ENCODE measurements at regions not wholly inside any gene's neighbourhood (a gene's known extent, or its start where the extent isn't known, plus 50 kb on each side); places are given as distances from the start of the nearest gene placed in this dataset.

GRCh38 chr15:29333261-29333660 lies 63.6 kb upstream of the NSMCE3 start:
- no peak overlapping the region for H3K4me3 ChIP-seq (ENCODE audit: low read depth, low read length)
- H3K18ac ChIP-seq (ENCODE audit: low read length) = no peak overlapping the region
- H4K91ac ChIP-seq (ENCODE audit: low read depth, low read length) = no peak overlapping the region
- H3K9me3 ChIP-seq (ENCODE audit: insufficient read depth, low read depth, low read length) = no peaks in the 10 kb centered on the region
- no peak overlapping the region for H3K14ac ChIP-seq (ENCODE audit: low read length)
- H3K79me1 ChIP-seq (ENCODE audit: low read length) = no peaks in the 10 kb centered on the region
- peaks cover 0 to 4% of the 10 kb centered on the region in 2 experiments for H3K4me1 ChIP-seq (ENCODE audit: control insufficient read depth in 1 of 2, insufficient read depth in 2 of 2, low read length in 2 of 2)
- no peak overlapping the region for H2AK5ac ChIP-seq (ENCODE audit: low read length)
- no peak overlapping the region for H4K8ac ChIP-seq (ENCODE audit: low read depth, low read length)
- no CpG with 5 or more reads among the region's 6 CpGs for WGBS (ENCODE audit: extremely low coverage, insufficient coverage, insufficient read length)
- H2AFZ ChIP-seq (ENCODE audit: insufficient read depth, low read length, poor library complexity) = no peak overlapping the region
- DNase-seq = no peak
- H3K23ac ChIP-seq (ENCODE audit: low read length) = no peak overlapping the region
- H3K36me3 ChIP-seq (ENCODE audit: control insufficient read depth in 1 of 2, insufficient read depth in 2 of 2, low read length in 2 of 2) = no peaks in the 10 kb centered on the region
- H3K4me2 ChIP-seq (ENCODE audit: low read length) = no peak overlapping the region
- no peak overlapping the region for H2BK12ac ChIP-seq (ENCODE audit: low read length)
- H2BK120ac ChIP-seq (ENCODE audit: insufficient read depth, low read length, poor library complexity) = no peak overlapping the region
- no peak overlapping the region for H3K4ac ChIP-seq (ENCODE audit: low read depth, low read length)
- no peak overlapping the region for H3K27ac ChIP-seq (ENCODE audit: low read depth, low read length)
- H3K27me3 ChIP-seq (ENCODE audit: insufficient read depth, low read length) = peaks cover 2% of the 10 kb centered on the region
- no peak overlapping the region for H2BK5ac ChIP-seq (ENCODE audit: low read depth, low read length, poor library complexity)
- H3K79me2 ChIP-seq (ENCODE audit: control insufficient read depth, insufficient read depth, low read length, poor library complexity) = no peaks in the 10 kb centered on the region
- H3K9ac ChIP-seq (ENCODE audit: low read length) = no peak overlapping the region
- no peak overlapping the region for H4K12ac ChIP-seq (ENCODE audit: low read depth, low read length)

GRCh38 chr15:29331669-29332068 lies 62.0 kb upstream of the NSMCE3 start:
- WGBS (ENCODE audit: extremely low coverage, insufficient coverage, insufficient read length) = no CpG with 5 or more reads among the region's 6 CpGs

GRCh38 chr15:29331071-29331470 lies 61.4 kb upstream of the NSMCE3 start:
- H3K18ac ChIP-seq (ENCODE audit: low read length) = no peak overlapping the region
- no peak overlapping the region for H2AK5ac ChIP-seq (ENCODE audit: low read length)
- H2BK12ac ChIP-seq (ENCODE audit: low read length) = no peak overlapping the region
- no peak overlapping the region for H3K4ac ChIP-seq (ENCODE audit: low read depth, low read length)
- H3K27me3 ChIP-seq (ENCODE audit: insufficient read depth, low read length) = peaks cover 2% of the 10 kb centered on the region
- WGBS (ENCODE audit: extremely low coverage, insufficient coverage, insufficient read length) = no CpG with 5 or more reads among the region's 10 CpGs
- no peak overlapping the region for H3K27ac ChIP-seq (ENCODE audit: low read depth, low read length)
- no peak overlapping the region for H2AFZ ChIP-seq (ENCODE audit: insufficient read depth, low read length, poor library complexity)
- no peaks in the 10 kb centered on the region for H3K79me2 ChIP-seq (ENCODE audit: control insufficient read depth, insufficient read depth, low read length, poor library complexity)
- no peaks in the 10 kb centered on the region for H3K36me3 ChIP-seq (ENCODE audit: control insufficient read depth in 1 of 2, insufficient read depth in 2 of 2, low read length in 2 of 2)
- no peaks in the 10 kb centered on the region for H3K9me3 ChIP-seq (ENCODE audit: insufficient read depth, low read depth, low read length)
- H2BK120ac ChIP-seq (ENCODE audit: insufficient read depth, low read length, poor library complexity) = no peak overlapping the region
- H3K4me1 ChIP-seq (ENCODE audit: control insufficient read depth in 1 of 2, insufficient read depth in 2 of 2, low read length in 2 of 2) = peaks cover 0 to 2% of the 10 kb centered on the region in 2 experiments
- H3K79me1 ChIP-seq (ENCODE audit: low read length) = no peaks in the 10 kb centered on the region
- no peak overlapping the region for H3K23ac ChIP-seq (ENCODE audit: low read length)
- H4K12ac ChIP-seq (ENCODE audit: low read depth, low read length) = no peak overlapping the region
- no peak overlapping the region for H4K91ac ChIP-seq (ENCODE audit: low read depth, low read length)
- H3K14ac ChIP-seq (ENCODE audit: low read length) = no peak overlapping the region
- no peak overlapping the region for H3K9ac ChIP-seq (ENCODE audit: low read length)
- DNase-seq = no peak
- H4K8ac ChIP-seq (ENCODE audit: low read depth, low read length) = no peak overlapping the region
- no peak overlapping the region for H3K4me2 ChIP-seq (ENCODE audit: low read length)
- no peak overlapping the region for H3K4me3 ChIP-seq (ENCODE audit: low read depth, low read length)
- H2BK5ac ChIP-seq (ENCODE audit: low read depth, low read length, poor library complexity) = no peak overlapping the region

More at GRCh38 chr15:29331669-29332068, 62.0 kb upstream of the NSMCE3 start:
- Histone ChIP-seq H4K91ac (ENCODE audit: low read depth, low read length) (no peak overlapping the region), H2AK5ac (ENCODE audit: low read length) (no peak overlapping the region), H3K18ac (ENCODE audit: low read length) (no peak overlapping the region), H3K4me1 (ENCODE audit: control insufficient read depth in 1 of 2, insufficient read depth in 2 of 2, low read length in 2 of 2) (peaks cover 0 to 2% of the 10 kb centered on the region in 2 experiments), H4K8ac (ENCODE audit: low read depth, low read length) (no peak overlapping the region), H2BK12ac (ENCODE audit: low read length) (no peak overlapping the region), H3K14ac (ENCODE audit: low read length) (no peak overlapping the region), H3K79me2 (ENCODE audit: control insufficient read depth, insufficient read depth, low read length, poor library complexity) (no peaks in the 10 kb centered on the region), H3K23ac (ENCODE audit: low read length) (no peak overlapping the region), H3K4me2 (ENCODE audit: low read length) (no peak overlapping the region), H3K27me3 (ENCODE audit: insufficient read depth, low read length) (peaks cover 2% of the 10 kb centered on the region), H3K4ac (ENCODE audit: low read depth, low read length) (no peak overlapping the region), H3K9me3 (ENCODE audit: insufficient read depth, low read depth, low read length) (no peaks in the 10 kb centered on the region), H3K79me1 (ENCODE audit: low read length) (no peaks in the 10 kb centered on the region), H2BK120ac (ENCODE audit: insufficient read depth, low read length, poor library complexity) (no peak overlapping the region), H3K4me3 (ENCODE audit: low read depth, low read length) (no peak overlapping the region), H4K12ac (ENCODE audit: low read depth, low read length) (no peak overlapping the region), H3K9ac (ENCODE audit: low read length) (no peak overlapping the region), H3K27ac (ENCODE audit: low read depth, low read length) (no peak overlapping the region), H2BK5ac (ENCODE audit: low read depth, low read length, poor library complexity) (no peak overlapping the region), H3K36me3 (ENCODE audit: control insufficient read depth in 1 of 2, insufficient read depth in 2 of 2, low read length in 2 of 2) (no peaks in the 10 kb centered on the region), H2AFZ (ENCODE audit: insufficient read depth, low read length, poor library complexity) (no peak overlapping the region)
- no peak for DNase-seq

- Histone ChIP-seq H2BK120ac (ENCODE audit: insufficient read depth, low read length, poor library complexity) (no peak overlapping the region), H3K27ac (ENCODE audit: low read depth, low read length) (no peak overlapping the region), H3K79me2 (ENCODE audit: control insufficient read depth, insufficient read depth, low read length, poor library complexity) (no peaks in the 10 kb centered on the region), H3K18ac (ENCODE audit: low read length) (no peak overlapping the region), H3K4me3 (ENCODE audit: low read depth, low read length) (no peak overlapping the region), H4K91ac (ENCODE audit: low read depth, low read length) (no peak overlapping the region), H3K4me2 (ENCODE audit: low read length) (no peak overlapping the region), H4K8ac (ENCODE audit: low read depth, low read length) (no peak overlapping the region), H3K4me1 (ENCODE audit: control insufficient read depth in 1 of 2, insufficient read depth in 2 of 2, low read length in 2 of 2) (peaks cover 0 to 3% of the 10 kb centered on the region in 2 experiments), H3K9ac (ENCODE audit: low read length) (no peak overlapping the region), H2AFZ (ENCODE audit: insufficient read depth, low read length, poor library complexity) (no peak overlapping the region), H3K27me3 (ENCODE audit: insufficient read depth, low read length) (no peaks in the 10 kb centered on the region), H3K79me1 (ENCODE audit: low read length) (no peaks in the 10 kb centered on the region), H2BK5ac (ENCODE audit: low read depth, low read length, poor library complexity) (no peak overlapping the region), H2AK5ac (ENCODE audit: low read length) (no peak overlapping the region), H3K23ac (ENCODE audit: low read length) (no peak overlapping the region), H3K9me3 (ENCODE audit: insufficient read depth, low read depth, low read length) (no peaks in the 10 kb centered on the region), H3K36me3 (ENCODE audit: control insufficient read depth in 1 of 2, insufficient read depth in 2 of 2, low read length in 2 of 2) (no peaks in the 10 kb centered on the region), H2BK12ac (ENCODE audit: low read length) (no peak overlapping the region), H3K4ac (ENCODE audit: low read depth, low read length) (no peak overlapping the region), H4K12ac (ENCODE audit: low read depth, low read length) (no peak overlapping the region), H3K14ac (ENCODE audit: low read length) (no peak overlapping the region)
- DNase-seq = no peak
- no CpG with 5 or more reads among the region's 1 CpG for WGBS (ENCODE audit: extremely low coverage, insufficient coverage, insufficient read length)
Observed at GRCh38 chr15:29324746-29325145, 55.1 kb upstream of the NSMCE3 start.
